A673 (cell line): ENCODE measurements at regions not wholly inside any gene's neighbourhood (a gene's known extent, or its start where the extent isn't known, plus 50 kb on each side); places are given as distances from the start of the nearest gene placed in this dataset.

Experiments
- BruUV-seq: library from RNA; stranded (reverse); fragments of 400-500 nt; replicated peaks from 2 replicates; lab custom pipeline; 2021; lab: Mats Ljungman, UMichigan
- CTCF ChIA-PET: fragments of 300-600 bp; sonication (Branson Sonifier 250); formaldehyde crosslinking; loops from one replicate; lab custom pipeline; 2022; ENCODE audit warnings: antibody characterized with exemption; lab: Charles Lee
- POLR2A ChIA-PET: fragments of 300-600 bp; sonication (Branson Sonifier 250); formaldehyde crosslinking; loops from one replicate; lab custom pipeline; 2022; ENCODE audit warnings: antibody characterized with exemption; ENCODE audit not compliant: low non-redundant PET; lab: Charles Lee
- DNase-seq: peaks from one replicate; pipeline ENCODE4 v3.0.0-alpha.2; 2015; ENCODE audit warnings: low spot score
- H3K27ac ChIP-seq: fragments of 200-600 bp; sonication (generic); 2 replicates; pipeline ENCODE4 v1.5.1; 2016; ENCODE audit warnings: mixed run types, low read depth, mild to moderate bottlenecking, mixed read lengths, antibody characterized with exemption, low read length; ENCODE audit not compliant: poor library complexity, severe bottlenecking
- H3K27me3 ChIP-seq: fragments of 200-600 bp; sonication (generic); replicated peaks from 2 replicates; pipeline ENCODE4 v1.6.1; 2017; ENCODE audit warnings: mixed run types, low read depth, mild to moderate bottlenecking, mixed read lengths, antibody characterized with exemption, low read length; ENCODE audit not compliant: insufficient read depth, poor library complexity
- H3K36me3 ChIP-seq: fragments of 200-600 bp; sonication (generic); 2 replicates; pipeline ENCODE4 v1.6.1; 2016; ENCODE audit warnings: mixed run types, mild to moderate bottlenecking, mixed read lengths, antibody characterized with exemption, low read length; ENCODE audit not compliant: insufficient read depth, poor library complexity, severe bottlenecking
- H3K4me1 ChIP-seq: fragments of 200-600 bp; sonication (generic); 2 replicates; pipeline ENCODE4 v1.6.1; 2017; ENCODE audit warnings: mixed run types, mild to moderate bottlenecking, mixed read lengths, antibody characterized with exemption, low read length; ENCODE audit not compliant: insufficient read depth, poor library complexity, severe bottlenecking
- H3K4me3 ChIP-seq: fragments of 200-600 bp; sonication (generic); 2 replicates; pipeline ENCODE4 v1.5.1; 2016; ENCODE audit warnings: low read depth, mixed run types, mild to moderate bottlenecking, mixed read lengths, low read length; ENCODE audit not compliant: poor library complexity, severe bottlenecking
- H3K9me3 ChIP-seq: fragments of 200-600 bp; sonication (generic); 2 replicates; pipeline ENCODE4 v1.6.1; 2016; ENCODE audit warnings: mixed run types, low read depth, mild to moderate bottlenecking, mixed read lengths, antibody characterized with exemption, low read length; ENCODE audit not compliant: poor library complexity, severe bottlenecking
- CTCF ChIP-seq: fragments of 300-800, 200-600 bp; sonication (generic); conservative IDR thresholded peaks from 2 replicates; pipeline ENCODE4 v1.5.1; 2017; ENCODE audit warnings: low read depth, mild to moderate bottlenecking, antibody characterized with exemption, low read length, moderate library complexity, mixed read lengths
- EZH2 ChIP-seq: fragments of 200-600 bp; sonication (generic); IDR thresholded peaks from 2 replicates; pipeline ENCODE4 v1.6.1; 2017; ENCODE audit warnings: borderline replicate concordance, low read depth, mild to moderate bottlenecking, mixed read lengths, antibody characterized with exemption, low read length; ENCODE audit not compliant: poor library complexity, severe bottlenecking
- intact Hi-C: fragments of 100-400 bp; cut with micrococcal nuclease; formaldehyde crosslinking; loops from one replicate; pipeline ENCODE4 v1.10.0; 2022; ENCODE audit not compliant: unreplicated experiment

GRCh38 chr16:8458481-8459046, 131.7 kb downstream of the TMEM114 start:
- Histone ChIP-seq H3K27ac (no peak overlapping the region), H3K9me3 (no peaks in the 10 kb centered on the region), H3K4me3 (no peak overlapping the region), H3K4me1 (no peaks in the 10 kb centered on the region), H3K27me3 (peaks cover 9% of the 10 kb centered on the region), H3K36me3 (no peaks in the 10 kb centered on the region)
- no TSS peak for BruUV-seq
- DNase-seq, result no peak
- no peak for TF ChIP-seq EZH2
- no peak for TF ChIP-seq CTCF
- ChIA-PET POLR2A (no interaction called here), CTCF (no interaction called here)
- intact Hi-C loops, result no loop called here

- no peak for DNase-seq
- no peaks in the 10 kb centered on the region for H3K4me1 ChIP-seq
- H3K27me3 ChIP-seq, result peaks cover 12% of the 10 kb centered on the region
- CTCF ChIA-PET, result no interaction called here
- intact Hi-C loops, result no loop called here
- no peak overlapping the region for H3K27ac ChIP-seq
- TF ChIP-seq EZH2, result no peak
- no peak for TF ChIP-seq CTCF
- BruUV-seq, result no TSS peak
- POLR2A ChIA-PET, result no interaction called here
- no peak overlapping the region for H3K4me3 ChIP-seq
- no peaks in the 10 kb centered on the region for H3K9me3 ChIP-seq
- no peaks in the 10 kb centered on the region for H3K36me3 ChIP-seq
These were observed 137.0 kb downstream of the TMEM114 start for GRCh38 chr16:8453359-8453758.

GRCh38 chr16:8452941-8453340, 137.4 kb downstream of the TMEM114 start:
- ChIA-PET POLR2A (no interaction called here), CTCF (no interaction called here)
- intact Hi-C loops, result no loop called here
- TF ChIP-seq CTCF (no peak), EZH2 (no peak)
- Histone ChIP-seq H3K4me1 (no peaks in the 10 kb centered on the region), H3K27me3 (peaks cover 16% of the 10 kb centered on the region), H3K27ac (no peak overlapping the region), H3K9me3 (no peaks in the 10 kb centered on the region), H3K36me3 (no peaks in the 10 kb centered on the region), H3K4me3 (no peak overlapping the region)
- DNase-seq, result no peak
- no TSS peak for BruUV-seq
